Erythroblast (primary cell): ENCODE measurements at regions not wholly inside any gene's neighbourhood (a gene's known extent, or its start where the extent isn't known, plus 50 kb on each side); places are given as distances from the start of the nearest gene placed in this dataset.
"Not testable (repeated sequence)": the region's sequence is repeated elsewhere in the genome, so short reads cannot be mapped to it uniquely, and the experiment has no call there.

Source experiments
- GATA1 ChIP-seq: IDR thresholded peaks from 2 replicates; pipeline ENCODE4 v1.6.1; 2011; ENCODE audit warnings: low read depth, mild to moderate bottlenecking, control low read depth, low read length, moderate library complexity
- POLR2A ChIP-seq: IDR thresholded peaks from 2 replicates; pipeline ENCODE4 v1.6.1; 2011; ENCODE audit warnings: mild to moderate bottlenecking, low read length

- not testable (repeated sequence) for TF ChIP-seq POLR2A, GATA1
These were observed 58.2 kb upstream of the SPN start for GRCh38 chr16:29604631-29605549.
